Fibroblast of lung (primary cell): ENCODE measurements at regions not wholly inside any gene's neighbourhood (a gene's known extent, or its start where the extent isn't known, plus 50 kb on each side); places are given as distances from the start of the nearest gene placed in this dataset.

Experiments used
- CTCF ChIP-seq, 2 donors: IDR thresholded peaks in 1 of 2; conservative IDR thresholded peaks in 1 of 2; 1 replicate in 1 of 2; 2 replicates in 1 of 2; pipeline ENCODE4 v1.5.1; 2011 to 2012; ENCODE audit warnings: low read length in 2 of 2, control low read depth in 1 of 2, inconsistent platforms in 1 of 2, low read depth in 1 of 2, mild to moderate bottlenecking in 1 of 2
- EZH2 ChIP-seq: IDR thresholded peaks from 2 replicates; pipeline ENCODE4 v1.5.1; 2012; ENCODE audit warnings: low read length, control low read depth, mild to moderate bottlenecking; ENCODE audit errors: missing control alignments

DNA sequence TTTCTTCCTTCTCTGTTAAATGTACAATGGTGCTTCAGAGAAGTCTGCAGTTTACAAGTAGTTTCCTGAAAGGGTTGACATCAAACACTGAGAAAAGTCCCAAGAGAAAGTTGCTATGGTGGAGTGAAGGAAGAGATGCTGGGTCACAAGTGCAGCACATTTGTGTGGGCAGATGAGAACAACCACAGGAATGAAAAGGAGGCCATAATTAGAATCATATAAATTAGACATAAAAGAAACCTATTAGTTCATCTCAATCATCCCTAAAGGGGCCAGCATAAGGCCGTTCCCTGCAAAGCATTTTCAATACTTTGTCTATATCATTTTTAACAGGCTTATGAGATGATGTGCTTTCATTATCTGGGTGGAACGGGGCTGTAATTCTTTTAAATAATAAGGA lies 359.2 kb downstream of the IRS2 start:
- no peak for TF ChIP-seq EZH2
- no peak for TF ChIP-seq CTCF (conservative IDR thresholded peaks at IDR 0.05 in 1 of 2, IDR thresholded peaks at IDR 0.05 in 1 of 2; ENCODE audit: low read depth in 1 of 2, low read length in 2 of 2)
